ENCODE measurements at regions not wholly inside any gene's neighbourhood (a gene's known extent, or its start where the extent isn't known, plus 50 kb on each side); places are given as distances from the start of the nearest gene placed in this dataset.

DNA sequence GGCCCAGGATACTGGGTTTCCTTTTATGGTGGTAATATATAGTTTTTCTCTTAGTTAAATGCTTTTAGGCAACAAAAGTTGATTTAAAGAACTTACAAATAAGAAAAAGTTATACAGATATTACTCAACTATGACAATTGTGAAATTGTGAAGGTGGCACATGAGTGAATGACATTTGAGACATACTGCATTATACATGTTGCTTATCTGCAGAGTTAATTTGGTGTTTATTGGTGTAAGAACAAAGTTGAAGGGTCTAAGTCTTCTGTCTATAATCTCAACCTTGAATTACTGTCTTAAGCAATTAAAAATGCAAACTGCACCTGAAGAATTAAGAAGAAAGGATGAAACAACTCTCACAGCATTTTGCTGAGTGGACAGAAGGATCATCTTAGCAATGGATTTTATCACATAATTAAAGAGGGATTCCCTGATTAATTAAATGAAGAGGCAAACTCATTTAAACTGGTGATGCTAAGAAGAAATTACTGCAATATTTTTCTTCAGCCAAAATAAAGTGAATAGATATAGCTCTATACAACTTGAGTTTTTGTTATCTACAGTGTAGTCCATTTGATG is 298.9 kb upstream of the TGFBR2 start (continued):
- TF ChIP-seq SMAD3 (CRISPR knock-in tag; IDR thresholded peaks at IDR 0.05; ENCODE audit: borderline replicate concordance) = no peak

- H3K9me3 Mint-ChIP-seq = peaks cover 14% of the 10 kb centered on the region
- no peak overlapping the region for H3K4me3 Mint-ChIP-seq
- DNase-seq (ENCODE audit: low spot score) (no peak), ATAC-seq (no peak)
- H3K4me1 Mint-ChIP-seq = peaks cover 3% of the 10 kb centered on the region; the same call in 1 of the 2 replicates
- H3K27ac Mint-ChIP-seq = no peak overlapping the region
- peaks cover 3% of the 10 kb centered on the region; the same call in 1 of the 2 replicates for H3K27me3 Mint-ChIP-seq (ENCODE audit: low read depth)
- peaks cover 8% of the 10 kb centered on the region for H3K36me3 Mint-ChIP-seq
- TF ChIP-seq, protein P1, sequence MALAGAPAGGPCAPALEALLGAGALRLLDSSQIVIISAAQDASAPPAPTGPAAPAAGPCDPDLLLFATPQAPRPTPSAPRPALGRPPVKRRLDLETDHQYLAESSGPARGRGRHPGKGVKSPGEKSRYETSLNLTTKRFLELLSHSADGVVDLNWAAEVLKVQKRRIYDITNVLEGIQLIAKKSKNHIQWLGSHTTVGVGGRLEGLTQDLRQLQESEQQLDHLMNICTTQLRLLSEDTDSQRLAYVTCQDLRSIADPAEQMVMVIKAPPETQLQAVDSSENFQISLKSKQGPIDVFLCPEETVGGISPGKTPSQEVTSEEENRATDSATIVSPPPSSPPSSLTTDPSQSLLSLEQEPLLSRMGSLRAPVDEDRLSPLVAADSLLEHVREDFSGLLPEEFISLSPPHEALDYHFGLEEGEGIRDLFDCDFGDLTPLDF (CRISPR knock-in tag; IDR thresholded peaks at IDR 0.05) = no peak
- no peak for TF ChIP-seq ZMAT4 (CRISPR knock-in tag; IDR thresholded peaks at IDR 0.05)
- no peak for TF ChIP-seq GABPB1 (CRISPR knock-in tag; IDR thresholded peaks at IDR 0.05)
- TF ChIP-seq NR1H2 (CRISPR knock-in tag; IDR thresholded peaks at IDR 0.05) = no peak
- TF ChIP-seq TEAD4 (CRISPR knock-in tag; IDR thresholded peaks at IDR 0.05) = no peak
- TF ChIP-seq, protein P2, sequence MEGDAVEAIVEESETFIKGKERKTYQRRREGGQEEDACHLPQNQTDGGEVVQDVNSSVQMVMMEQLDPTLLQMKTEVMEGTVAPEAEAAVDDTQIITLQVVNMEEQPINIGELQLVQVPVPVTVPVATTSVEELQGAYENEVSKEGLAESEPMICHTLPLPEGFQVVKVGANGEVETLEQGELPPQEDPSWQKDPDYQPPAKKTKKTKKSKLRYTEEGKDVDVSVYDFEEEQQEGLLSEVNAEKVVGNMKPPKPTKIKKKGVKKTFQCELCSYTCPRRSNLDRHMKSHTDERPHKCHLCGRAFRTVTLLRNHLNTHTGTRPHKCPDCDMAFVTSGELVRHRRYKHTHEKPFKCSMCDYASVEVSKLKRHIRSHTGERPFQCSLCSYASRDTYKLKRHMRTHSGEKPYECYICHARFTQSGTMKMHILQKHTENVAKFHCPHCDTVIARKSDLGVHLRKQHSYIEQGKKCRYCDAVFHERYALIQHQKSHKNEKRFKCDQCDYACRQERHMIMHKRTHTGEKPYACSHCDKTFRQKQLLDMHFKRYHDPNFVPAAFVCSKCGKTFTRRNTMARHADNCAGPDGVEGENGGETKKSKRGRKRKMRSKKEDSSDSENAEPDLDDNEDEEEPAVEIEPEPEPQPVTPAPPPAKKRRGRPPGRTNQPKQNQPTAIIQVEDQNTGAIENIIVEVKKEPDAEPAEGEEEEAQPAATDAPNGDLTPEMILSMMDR (IDR thresholded peaks at IDR 0.05) = no peak
- TF ChIP-seq ERG (CRISPR knock-in tag; IDR thresholded peaks at IDR 0.05) = no peak
- no peak for TF ChIP-seq HMGA2 (CRISPR knock-in tag; IDR thresholded peaks at IDR 0.05)
- TF ChIP-seq MAX (CRISPR knock-in tag; IDR thresholded peaks at IDR 0.05) = no peak
- ChIA-PET POLR2A (no interaction called here), CTCF (no interaction called here)
These were observed 298.3 kb upstream of the TGFBR2 start for GRCh38 chr3:30308131-30308530.

- H3K9me3 Mint-ChIP-seq = peaks cover 8% of the 10 kb centered on the region
- H3K27me3 Mint-ChIP-seq (ENCODE audit: low read depth) = no peaks in the 10 kb centered on the region; the same call in 1 of the 2 replicates
- no peaks in the 10 kb centered on the region for H3K36me3 Mint-ChIP-seq
- ATAC-seq (no peak), DNase-seq (ENCODE audit: low spot score) (no peak)
- TF ChIP-seq SMAD3 (CRISPR knock-in tag; IDR thresholded peaks at IDR 0.05; ENCODE audit: borderline replicate concordance) (no peak), FOXP4 (CRISPR knock-in tag; IDR thresholded peaks at IDR 0.05) (no peak), TEAD1 (CRISPR knock-in tag; IDR thresholded peaks at IDR 0.05) (no peak), ZBTB21 (CRISPR knock-in tag; IDR thresholded peaks at IDR 0.05; ENCODE audit: borderline replicate concordance) (no peak), NR3C1 (CRISPR knock-in tag; conservative IDR thresholded peaks at IDR 0.05; ENCODE audit: low read depth) (no peak), HMGA2 (CRISPR knock-in tag; IDR thresholded peaks at IDR 0.05) (no peak), CREB1 (CRISPR knock-in tag; IDR thresholded peaks at IDR 0.05) (no peak), KAT7 (CRISPR knock-in tag; IDR thresholded peaks at IDR 0.05; ENCODE audit: borderline replicate concordance) (no peak), ZNF232 (CRISPR knock-in tag; IDR thresholded peaks at IDR 0.05) (no peak)
- TF ChIP-seq, protein P3, sequence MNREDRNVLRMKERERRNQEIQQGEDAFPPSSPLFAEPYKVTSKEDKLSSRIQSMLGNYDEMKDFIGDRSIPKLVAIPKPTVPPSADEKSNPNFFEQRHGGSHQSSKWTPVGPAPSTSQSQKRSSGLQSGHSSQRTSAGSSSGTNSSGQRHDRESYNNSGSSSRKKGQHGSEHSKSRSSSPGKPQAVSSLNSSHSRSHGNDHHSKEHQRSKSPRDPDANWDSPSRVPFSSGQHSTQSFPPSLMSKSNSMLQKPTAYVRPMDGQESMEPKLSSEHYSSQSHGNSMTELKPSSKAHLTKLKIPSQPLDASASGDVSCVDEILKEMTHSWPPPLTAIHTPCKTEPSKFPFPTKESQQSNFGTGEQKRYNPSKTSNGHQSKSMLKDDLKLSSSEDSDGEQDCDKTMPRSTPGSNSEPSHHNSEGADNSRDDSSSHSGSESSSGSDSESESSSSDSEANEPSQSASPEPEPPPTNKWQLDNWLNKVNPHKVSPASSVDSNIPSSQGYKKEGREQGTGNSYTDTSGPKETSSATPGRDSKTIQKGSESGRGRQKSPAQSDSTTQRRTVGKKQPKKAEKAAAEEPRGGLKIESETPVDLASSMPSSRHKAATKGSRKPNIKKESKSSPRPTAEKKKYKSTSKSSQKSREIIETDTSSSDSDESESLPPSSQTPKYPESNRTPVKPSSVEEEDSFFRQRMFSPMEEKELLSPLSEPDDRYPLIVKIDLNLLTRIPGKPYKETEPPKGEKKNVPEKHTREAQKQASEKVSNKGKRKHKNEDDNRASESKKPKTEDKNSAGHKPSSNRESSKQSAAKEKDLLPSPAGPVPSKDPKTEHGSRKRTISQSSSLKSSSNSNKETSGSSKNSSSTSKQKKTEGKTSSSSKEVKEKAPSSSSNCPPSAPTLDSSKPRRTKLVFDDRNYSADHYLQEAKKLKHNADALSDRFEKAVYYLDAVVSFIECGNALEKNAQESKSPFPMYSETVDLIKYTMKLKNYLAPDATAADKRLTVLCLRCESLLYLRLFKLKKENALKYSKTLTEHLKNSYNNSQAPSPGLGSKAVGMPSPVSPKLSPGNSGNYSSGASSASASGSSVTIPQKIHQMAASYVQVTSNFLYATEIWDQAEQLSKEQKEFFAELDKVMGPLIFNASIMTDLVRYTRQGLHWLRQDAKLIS (CRISPR knock-in tag; IDR thresholded peaks at IDR 0.05; ENCODE audit: borderline replicate concordance) = no peak
- TF ChIP-seq, protein P1 (CRISPR knock-in tag; IDR thresholded peaks at IDR 0.05) = no peak
- ChIA-PET POLR2A (no interaction called here), CTCF (no interaction called here)
- peaks cover 3% of the 10 kb centered on the region; the same call in 1 of the 2 replicates for H3K4me1 Mint-ChIP-seq
- no peak overlapping the region for H3K27ac Mint-ChIP-seq
- H3K4me3 Mint-ChIP-seq = no peak overlapping the region
These were observed 296.1 kb upstream of the TGFBR2 start for GRCh38 chr3:30309961-30310954.
